Loucy (cell line): ENCODE measurements at regions not wholly inside any gene's neighbourhood (a gene's known extent, or its start where the extent isn't known, plus 50 kb on each side); places are given as distances from the start of the nearest gene placed in this dataset.

Source experiments
- H2AFZ ChIP-seq: fragments of 200-600 bp; sonication (generic); 2 replicates; pipeline ENCODE4 v1.6.0; 2016; ENCODE audit warnings: antibody characterized with exemption, mild to moderate bottlenecking, low read length, moderate library complexity
- H3F3A ChIP-seq: fragments of 200-600 bp; 2 replicates; pipeline ENCODE4 v1.6.0; 2016; ENCODE audit warnings: antibody characterized with exemption, low read depth, mild to moderate bottlenecking
- H3K27me3 ChIP-seq: fragments of 200-600 bp; sonication (generic); 2 replicates; pipeline ENCODE4 v1.6.1; 2014; ENCODE audit warnings: low read length, mild to moderate bottlenecking; ENCODE audit not compliant: insufficient read depth, poor library complexity, severe bottlenecking
- H3K36me3 ChIP-seq: fragments of 200-600 bp; sonication (generic); 2 replicates; pipeline ENCODE4 v1.6.1; 2016; ENCODE audit warnings: low read length; ENCODE audit not compliant: insufficient read depth
- H3K4me1 ChIP-seq: fragments of 200-600 bp; sonication (generic); 2 replicates; pipeline ENCODE4 v1.5.1; 2014; ENCODE audit warnings: low read length, mild to moderate bottlenecking; ENCODE audit not compliant: insufficient read depth, poor library complexity, severe bottlenecking
- H3K4me2 ChIP-seq: fragments of 200-600 bp; sonication (generic); 2 replicates; pipeline ENCODE4 v1.6.0; 2014; ENCODE audit warnings: antibody characterized with exemption, low read length, low read depth, mild to moderate bottlenecking; ENCODE audit not compliant: poor library complexity, severe bottlenecking
- H3K4me3 ChIP-seq: fragments of 200-600 bp; sonication (generic); 2 replicates; pipeline ENCODE4 v1.5.1; 2014; ENCODE audit warnings: low read length, mild to moderate bottlenecking, mixed read lengths; ENCODE audit not compliant: poor library complexity, severe bottlenecking
- H3K79me2 ChIP-seq: fragments of 200-600 bp; sonication (generic); 2 replicates; pipeline ENCODE4 v1.6.1; 2014; ENCODE audit warnings: low read length; ENCODE audit not compliant: insufficient read depth
- H3K9ac ChIP-seq: fragments of 200-600 bp; sonication (generic); 2 replicates; pipeline ENCODE4 v1.6.0; 2014; ENCODE audit warnings: mild to moderate bottlenecking, low read depth, low read length, moderate library complexity; ENCODE audit not compliant: poor library complexity, severe bottlenecking
- H3K9me2 ChIP-seq: fragments of 200-600 bp; sonication (generic); replicated peaks from 2 replicates; pipeline ENCODE4 v1.6.1; 2016; ENCODE audit warnings: low read depth, low read length, mixed read lengths
- H3K9me3 ChIP-seq: fragments of 200-600 bp; sonication (generic); 2 replicates; pipeline ENCODE4 v1.6.1; 2014; ENCODE audit warnings: mild to moderate bottlenecking, antibody characterized with exemption, low read length, low read depth; ENCODE audit not compliant: insufficient read depth
- H4K20me1 ChIP-seq: fragments of 200-600 bp; sonication (generic); 2 replicates; pipeline ENCODE4 v1.6.0; 2014; ENCODE audit warnings: antibody characterized with exemption, low read length, mild to moderate bottlenecking; ENCODE audit not compliant: insufficient read depth, poor library complexity, severe bottlenecking
- EZH2phosphoT487 ChIP-seq: fragments of 200-600 bp; IDR thresholded peaks from 2 replicates; pipeline ENCODE4 v1.6.1; 2018; ENCODE audit warnings: antibody characterized with exemption, mild to moderate bottlenecking, moderate library complexity, borderline replicate concordance
- TF ChIP-seq, protein P1 (sequence below): fragments of 200-600 bp; sonication (generic); conservative IDR thresholded peaks from 2 replicates; pipeline ENCODE4 v1.5.1; 2014; ENCODE audit warnings: mild to moderate bottlenecking, antibody characterized with exemption, low read length

DNA sequence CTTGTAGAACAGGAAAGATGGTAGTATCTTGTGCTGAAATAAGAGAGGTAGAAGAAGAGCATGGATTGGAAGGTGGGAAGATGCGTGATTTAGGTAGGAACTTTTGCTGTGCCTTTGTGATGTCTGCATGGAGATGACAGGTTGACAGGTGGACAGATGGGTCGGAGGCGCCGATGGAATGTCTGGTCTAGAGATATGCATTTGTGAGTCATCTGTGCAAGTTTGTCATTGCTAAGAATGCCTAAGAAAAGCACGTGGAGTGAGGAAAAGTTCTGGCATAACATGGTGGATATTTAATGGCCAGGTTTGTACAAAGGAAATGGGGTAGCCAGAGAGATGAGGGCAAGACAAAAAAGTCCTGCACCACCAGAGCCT is 76.0 kb upstream of the ARMC3 start:
- Histone ChIP-seq H3K27me3 (no peaks in the 10 kb centered on the region), H3K9me3 (no peaks in the 10 kb centered on the region), H4K20me1 (no peaks in the 10 kb centered on the region), H3K9me2 (no peaks in the 10 kb centered on the region), H3K9ac (no peak overlapping the region), H3K36me3 (no peaks in the 10 kb centered on the region), H3K79me2 (no peaks in the 10 kb centered on the region), H3K4me3 (no peak overlapping the region), H3K4me2 (no peak overlapping the region), H3K4me1 (peaks cover 37% of the 10 kb centered on the region), H3F3A (no peaks in the 10 kb centered on the region), H2AFZ (no peak overlapping the region; the same call in 1 of the 2 replicates)
- TF ChIP-seq, protein P1, sequence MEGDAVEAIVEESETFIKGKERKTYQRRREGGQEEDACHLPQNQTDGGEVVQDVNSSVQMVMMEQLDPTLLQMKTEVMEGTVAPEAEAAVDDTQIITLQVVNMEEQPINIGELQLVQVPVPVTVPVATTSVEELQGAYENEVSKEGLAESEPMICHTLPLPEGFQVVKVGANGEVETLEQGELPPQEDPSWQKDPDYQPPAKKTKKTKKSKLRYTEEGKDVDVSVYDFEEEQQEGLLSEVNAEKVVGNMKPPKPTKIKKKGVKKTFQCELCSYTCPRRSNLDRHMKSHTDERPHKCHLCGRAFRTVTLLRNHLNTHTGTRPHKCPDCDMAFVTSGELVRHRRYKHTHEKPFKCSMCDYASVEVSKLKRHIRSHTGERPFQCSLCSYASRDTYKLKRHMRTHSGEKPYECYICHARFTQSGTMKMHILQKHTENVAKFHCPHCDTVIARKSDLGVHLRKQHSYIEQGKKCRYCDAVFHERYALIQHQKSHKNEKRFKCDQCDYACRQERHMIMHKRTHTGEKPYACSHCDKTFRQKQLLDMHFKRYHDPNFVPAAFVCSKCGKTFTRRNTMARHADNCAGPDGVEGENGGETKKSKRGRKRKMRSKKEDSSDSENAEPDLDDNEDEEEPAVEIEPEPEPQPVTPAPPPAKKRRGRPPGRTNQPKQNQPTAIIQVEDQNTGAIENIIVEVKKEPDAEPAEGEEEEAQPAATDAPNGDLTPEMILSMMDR: no peak
- no peak for TF ChIP-seq EZH2phosphoT487

DNA sequence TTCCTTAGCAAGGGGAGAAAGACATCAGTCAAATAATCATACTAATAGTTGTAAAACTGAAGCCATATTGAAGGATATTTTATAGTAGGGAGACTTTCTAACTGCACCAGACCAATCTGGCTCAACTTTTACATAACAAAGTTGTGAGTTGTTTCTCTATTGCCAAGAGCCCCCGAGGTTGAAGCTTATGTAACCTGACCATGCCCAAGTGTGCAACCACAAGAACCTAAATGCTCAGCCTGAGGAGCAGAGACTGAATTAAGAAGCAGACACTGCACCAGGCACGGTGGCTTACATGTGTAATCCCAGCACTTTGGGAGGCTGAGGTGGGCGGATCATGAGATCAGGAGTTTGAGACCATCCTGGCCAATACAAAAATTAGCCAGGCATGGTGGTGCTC is 77.3 kb upstream of the ARMC3 start:
- H3K79me2 ChIP-seq: no peaks in the 10 kb centered on the region
- TF ChIP-seq, protein P1: no peak
- TF ChIP-seq EZH2phosphoT487: no peak
- H2AFZ ChIP-seq: no peak overlapping the region
- no peaks in the 10 kb centered on the region for H3K27me3 ChIP-seq
- no peaks in the 10 kb centered on the region for H3K9me2 ChIP-seq
- no peak overlapping the region for H3K4me2 ChIP-seq
- no peaks in the 10 kb centered on the region for H3K36me3 ChIP-seq
- no peaks in the 10 kb centered on the region for H3K9me3 ChIP-seq
- peaks cover 37% of the 10 kb centered on the region for H3K4me1 ChIP-seq
- no peak overlapping the region for H3K4me3 ChIP-seq
- no peaks in the 10 kb centered on the region for H3F3A ChIP-seq
- H3K9ac ChIP-seq: no peak overlapping the region
- H4K20me1 ChIP-seq: no peaks in the 10 kb centered on the region

DNA sequence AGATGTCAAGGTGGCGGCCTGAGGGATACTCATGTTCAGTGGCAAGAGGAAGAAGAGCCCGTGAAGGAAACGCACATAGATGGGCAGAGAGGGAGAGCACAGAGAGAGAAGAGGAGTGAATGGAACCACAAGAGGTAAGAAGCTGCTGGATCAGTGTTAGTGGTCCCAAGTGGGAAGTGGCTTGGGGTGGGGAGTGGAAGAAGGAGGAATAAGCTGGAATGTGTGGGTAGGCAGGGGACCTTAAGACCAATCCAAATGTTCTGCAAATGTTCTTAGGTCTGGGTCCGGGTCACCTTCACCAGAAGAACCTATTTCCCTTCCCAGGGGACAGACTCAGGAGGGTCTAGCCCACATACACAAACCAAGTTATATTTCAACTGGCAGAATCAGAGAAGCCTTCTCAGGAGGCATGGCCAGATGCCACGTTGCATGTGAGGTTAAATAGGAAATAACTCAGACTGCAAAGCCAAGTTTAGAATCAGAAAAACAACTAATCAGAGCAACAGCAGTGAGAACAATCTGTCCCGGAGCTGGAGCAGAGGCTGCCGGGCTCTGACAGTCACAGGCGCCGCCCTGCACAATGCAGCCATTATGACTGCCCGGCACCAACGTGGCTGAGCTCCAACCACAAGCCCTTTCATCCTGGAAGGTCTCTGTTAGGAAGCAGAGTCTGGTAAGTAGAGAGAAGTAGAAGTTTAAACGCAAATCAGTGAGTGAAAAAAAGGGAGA is 78.6 kb upstream of the ARMC3 start:
- H3K79me2 ChIP-seq: no peaks in the 10 kb centered on the region
- H3K4me2 ChIP-seq: no peak overlapping the region
- peak overlapping the region; percentile 43 for H2AFZ ChIP-seq
- H3K9ac ChIP-seq: no peak overlapping the region
- H3K4me3 ChIP-seq: no peak overlapping the region
- H4K20me1 ChIP-seq: no peaks in the 10 kb centered on the region
- no peaks in the 10 kb centered on the region for H3K9me3 ChIP-seq
- no peaks in the 10 kb centered on the region for H3K27me3 ChIP-seq
- no peaks in the 10 kb centered on the region for H3F3A ChIP-seq
- peaks cover 26% of the 10 kb centered on the region for H3K4me1 ChIP-seq
- H3K36me3 ChIP-seq: no peaks in the 10 kb centered on the region
- no peaks in the 10 kb centered on the region for H3K9me2 ChIP-seq
- TF ChIP-seq, protein P1: no peak
- no peak for TF ChIP-seq EZH2phosphoT487
